CD4-positive, CD25-positive, alpha-beta regulatory T cell (primary cell): ENCODE measurements at regions not wholly inside any gene's neighbourhood (a gene's known extent, or its start where the extent isn't known, plus 50 kb on each side); places are given as distances from the start of the nearest gene placed in this dataset.

ENCODE experiments used
- ATAC-seq, 2 donors: fragments of 150-1000 bp; cut with Tn5 transposase; one replicate each; pipeline ENCODE4 v1.10.0; 2021; ENCODE audit warnings: low read depth in 2 of 2, moderate number of reproducible peaks in 2 of 2, moderate library complexity in 1 of 2
- DNase-seq, 3 donors: peaks; one replicate each; pipeline versions ENCODE4 v3.0.0 to v3.0.0-alpha.2; 2012 to 2022; ENCODE audit warnings: mixed read lengths in 1 of 3
- H3K27ac ChIP-seq: one replicate; pipeline ENCODE4 v1.7.0; 2013; ENCODE audit warnings: mild to moderate bottlenecking, low read length; ENCODE audit not compliant: insufficient read depth, poor library complexity, severe bottlenecking
- H3K27me3 ChIP-seq: one replicate; pipeline ENCODE4 v1.7.0; 2013; ENCODE audit warnings: low read length; ENCODE audit not compliant: control insufficient read depth, insufficient read depth
- H3K36me3 ChIP-seq: one replicate; pipeline ENCODE4 v1.7.0; 2013; ENCODE audit warnings: mild to moderate bottlenecking, low read length, moderate library complexity; ENCODE audit not compliant: control insufficient read depth, insufficient read depth
- H3K4me1 ChIP-seq: 2 replicates; pipeline ENCODE4 v1.7.0; 2013; ENCODE audit warnings: mild to moderate bottlenecking, low read length; ENCODE audit not compliant: insufficient read depth, control insufficient read depth, poor library complexity, severe bottlenecking
- H3K4me3 ChIP-seq: one replicate; pipeline ENCODE4 v1.7.0; 2013; ENCODE audit warnings: low read depth, mild to moderate bottlenecking, low read length, moderate library complexity
- H3K9me3 ChIP-seq, 2 experiments: 1 replicate in 1 of 2; 2 replicates in 1 of 2; pipeline ENCODE4 v1.7.0; 2013; ENCODE audit warnings: low read length in 2 of 2, mild to moderate bottlenecking in 1 of 2, moderate library complexity in 1 of 2; ENCODE audit not compliant: control insufficient read depth in 2 of 2
- H3K27ac Mint-ChIP-seq, 3 donors: one replicate each; pipeline ENCODE4 v1.8.0; 2020 to 2022; ENCODE audit warnings: mild to moderate bottlenecking in 3 of 3, mixed read lengths in 3 of 3, moderate library complexity in 2 of 3
- H3K27me3 Mint-ChIP-seq: one replicate; pipeline ENCODE4 v1.8.0; 2022; ENCODE audit warnings: mild to moderate bottlenecking, mixed read lengths
- H3K36me3 Mint-ChIP-seq: one replicate; pipeline ENCODE4 v1.8.0; 2020; ENCODE audit warnings: mixed read lengths
- H3K4me1 Mint-ChIP-seq, 4 donors: one replicate each; pipeline ENCODE4 v1.8.0; 2020 to 2022; ENCODE audit warnings: mixed read lengths in 4 of 4, mild to moderate bottlenecking in 1 of 4
- H3K4me3 Mint-ChIP-seq, 4 donors: one replicate each; pipeline ENCODE4 v1.8.0; 2020 to 2022; ENCODE audit warnings: mild to moderate bottlenecking in 4 of 4, mixed read lengths in 4 of 4, moderate library complexity in 3 of 4
- H3K9me3 Mint-ChIP-seq, 7 donors: one replicate each; pipeline ENCODE4 v1.8.0; 2020 to 2022; ENCODE audit warnings: mixed read lengths in 7 of 7, mild to moderate bottlenecking in 3 of 7, moderate library complexity in 2 of 7

GRCh38 chr2:206875701-206876100, 63.6 kb upstream of the CPO start:
- ATAC-seq, result no peak

GRCh38 chr2:206876216-206876860, 63.0 kb upstream of the CPO start:
- H3K4me1 ChIP-seq, result no peaks in the 10 kb centered on the region
- Mint-ChIP-seq H3K27me3 (no peaks in the 10 kb centered on the region), H3K4me3 (no peak overlapping the region), H3K9me3 (peaks cover 0 to 3% (median 0%) of the 10 kb centered on the region in 7 donors), H3K4me1 (no peaks in the 10 kb centered on the region), H3K36me3 (no peaks in the 10 kb centered on the region), H3K27ac (no peak overlapping the region)
- H3K9me3 ChIP-seq, result no peaks in the 10 kb centered on the region
- H3K36me3 ChIP-seq, result no peaks in the 10 kb centered on the region
- H3K27ac ChIP-seq, result no peak overlapping the region
- ATAC-seq (no peak), DNase-seq (no peak)
- H3K4me3 ChIP-seq, result no peak overlapping the region
- H3K27me3 ChIP-seq, result no peaks in the 10 kb centered on the region

More at GRCh38 chr2:206875701-206876100, 63.6 kb upstream of the CPO start:
- Mint-ChIP-seq H3K27me3 (peaks cover under 1% of the 10 kb centered on the region), H3K36me3 (no peaks in the 10 kb centered on the region), H3K9me3 (peaks cover 0 to 3% (median 0%) of the 10 kb centered on the region in 7 donors), H3K4me3 (no peak overlapping the region), H3K27ac (no peak overlapping the region), H3K4me1 (no peaks in the 10 kb centered on the region)
- Histone ChIP-seq H3K9me3 (no peaks in the 10 kb centered on the region), H3K36me3 (no peaks in the 10 kb centered on the region), H3K27me3 (no peaks in the 10 kb centered on the region), H3K27ac (no peak overlapping the region), H3K4me3 (no peak overlapping the region), H3K4me1 (no peaks in the 10 kb centered on the region)
- DNase-seq, result no peak

GRCh38 chr2:206881708-206882410, 57.5 kb upstream of the CPO start:
- Mint-ChIP-seq H3K4me1 (no peaks in the 10 kb centered on the region), H3K36me3 (no peaks in the 10 kb centered on the region), H3K27me3 (no peaks in the 10 kb centered on the region), H3K9me3 (peaks cover 0 to 3% (median 0%) of the 10 kb centered on the region in 7 donors), H3K27ac (no peak overlapping the region), H3K4me3 (no peak overlapping the region)
- no peak overlapping the region for H3K4me3 ChIP-seq
- no peaks in the 10 kb centered on the region for H3K36me3 ChIP-seq
- H3K27me3 ChIP-seq, result no peaks in the 10 kb centered on the region
- H3K9me3 ChIP-seq, result no peaks in the 10 kb centered on the region
- DNase-seq (no peak), ATAC-seq (no peak)
- no peak overlapping the region for H3K27ac ChIP-seq
- H3K4me1 ChIP-seq, result no peaks in the 10 kb centered on the region

GRCh38 chr2:206886696-206887095, 52.6 kb upstream of the CPO start:
- Histone ChIP-seq H3K4me1 (no peaks in the 10 kb centered on the region), H3K9me3 (no peaks in the 10 kb centered on the region), H3K27ac (no peak overlapping the region), H3K36me3 (no peaks in the 10 kb centered on the region), H3K4me3 (no peak overlapping the region), H3K27me3 (no peaks in the 10 kb centered on the region)
- no peaks in the 10 kb centered on the region for H3K27me3 Mint-ChIP-seq
- H3K36me3 Mint-ChIP-seq, result no peaks in the 10 kb centered on the region
- H3K4me1 Mint-ChIP-seq, result no peaks in the 10 kb centered on the region
- no peak overlapping the region for H3K27ac Mint-ChIP-seq
- DNase-seq (no peak), ATAC-seq (no peak)
- H3K4me3 Mint-ChIP-seq, result no peak overlapping the region
- peaks cover 0 to 3% (median 0%) of the 10 kb centered on the region in 7 donors for H3K9me3 Mint-ChIP-seq

GRCh38 chr2:206887745-206888144, 51.6 kb upstream of the CPO start:
- H3K27me3 ChIP-seq, result no peaks in the 10 kb centered on the region
- no peak overlapping the region for H3K27ac ChIP-seq
- Mint-ChIP-seq H3K27me3 (no peaks in the 10 kb centered on the region), H3K4me1 (no peaks in the 10 kb centered on the region), H3K9me3 (peaks cover 0 to 3% (median 0%) of the 10 kb centered on the region in 7 donors), H3K27ac (no peak overlapping the region), H3K4me3 (no peak overlapping the region), H3K36me3 (no peaks in the 10 kb centered on the region)
- H3K4me3 ChIP-seq, result no peak overlapping the region
- H3K9me3 ChIP-seq, result no peaks in the 10 kb centered on the region
- no peaks in the 10 kb centered on the region for H3K4me1 ChIP-seq
- no peak for ATAC-seq
- H3K36me3 ChIP-seq, result no peaks in the 10 kb centered on the region
- no peak for DNase-seq
